K562 (cell line): ENCODE measurements at regions not wholly inside any gene's neighbourhood (a gene's known extent, or its start where the extent isn't known, plus 50 kb on each side); places are given as distances from the start of the nearest gene placed in this dataset.

Source experiments
- ATAC-seq: fragments of 200-7000 bp; cut with Tn5 transposase; 3 replicates; pipeline ENCODE4 v1.9.1; 2020; ENCODE audit warnings: moderate library complexity
- BruUV-seq: library from RNA; stranded (reverse); fragments of 400-500 nt; replicated peaks from 2 replicates; lab custom pipeline; 2021; lab: Mats Ljungman, UMichigan
- CTCF ChIA-PET: fragments of 300-600 bp; formaldehyde crosslinking; extraction: SDS; loops from one replicate; lab custom pipeline; 2021; ENCODE audit warnings: low intra/inter-chr PET ratio; lab: Yijun Ruan, JAX
- POLR2A ChIA-PET: fragments of 300-600, 350-650 bp; sonication (Branson Sonifier 250); formaldehyde crosslinking; extraction: SDS; loops from one replicate; lab custom pipeline; 2021; ENCODE audit warnings: antibody characterized with exemption, inconsistent platforms; lab: Yijun Ruan, JAX
- DNase-seq, 4 experiments: peaks; one replicate each; pipeline versions ENCODE4 v3.0.0 to v3.0.0-alpha.2; 2011 to 2018; ENCODE audit warnings: low spot score in 3 of 4, mixed read lengths in 3 of 4; ENCODE audit errors: extremely low read depth in 1 of 4
- FAIRE-seq: peaks from 2 replicates; lab custom pipeline; 2011; peaks lifted over from hg19 to GRCh38; lab: Jason Lieb, UNC
- H2AFZ ChIP-seq: 2 replicates; pipeline ENCODE4 v1.6.0; 2011; ENCODE audit warnings: low read depth, low read length, control low read depth, inconsistent platforms
- H3K27ac ChIP-seq: fragments of 200-600 bp; 3 replicates; pipeline ENCODE4 v1.8.0; 2011; ENCODE audit warnings: low read depth, mild to moderate bottlenecking, control low read depth, inconsistent platforms, low read length, moderate library complexity, mixed read lengths; ENCODE audit errors: extremely low read depth
- H3K27me3 ChIP-seq, 2 experiments: fragments of 300-600 bp in 1 of 2; 2 replicates in 1 of 2; 3 replicates in 1 of 2; pipeline versions ENCODE4 v1.6.0 to v1.8.0; 2011; ENCODE audit warnings: inconsistent platforms in 2 of 2, low read length in 2 of 2, mild to moderate bottlenecking in 1 of 2, mixed read lengths in 1 of 2, moderate library complexity in 1 of 2; ENCODE audit not compliant: control insufficient read depth in 2 of 2, insufficient read depth in 2 of 2
- H3K36me3 ChIP-seq: fragments of 300-600 bp; 3 replicates; pipeline ENCODE4 v1.8.0; 2011; ENCODE audit warnings: mild to moderate bottlenecking, low read length, inconsistent platforms; ENCODE audit not compliant: control insufficient read depth, insufficient read depth
- H3K4me1 ChIP-seq, 2 experiments: fragments of 200-600 bp in 1 of 2; replicated peaks in 1 of 2; 2 replicates in 1 of 2; 3 replicates in 1 of 2; pipeline versions ENCODE4 v1.5.1 to v1.8.0; 2011; ENCODE audit warnings: inconsistent platforms in 2 of 2, low read length in 2 of 2, mild to moderate bottlenecking in 1 of 2, mixed read lengths in 1 of 2, moderate library complexity in 1 of 2; ENCODE audit not compliant: control insufficient read depth in 2 of 2, insufficient read depth in 2 of 2
- H3K4me2 ChIP-seq: 2 replicates; pipeline ENCODE4 v1.6.1; 2011; ENCODE audit warnings: low read length, control low read depth, inconsistent platforms, mixed read lengths; ENCODE audit not compliant: insufficient read depth
- H3K4me3 ChIP-seq: fragments of 200-600 bp; sonication (generic), shearing (Covaris generic); 2 replicates; pipeline ENCODE4 v1.5.1; 2016; ENCODE audit warnings: control low read depth, inconsistent platforms
- H3K79me2 ChIP-seq: fragments of 200-600 bp; 3 replicates; pipeline ENCODE4 v1.8.0; 2011; ENCODE audit warnings: low read length, inconsistent platforms; ENCODE audit not compliant: control insufficient read depth, insufficient read depth
- H3K9ac ChIP-seq, 2 experiments: 2 replicates each; pipeline versions ENCODE4 v1.6.0 to v1.6.1; 2011; ENCODE audit warnings: low read depth in 2 of 2, low read length in 2 of 2, control low read depth in 1 of 2, inconsistent platforms in 1 of 2, mild to moderate bottlenecking in 1 of 2, mixed read lengths in 1 of 2; ENCODE audit not compliant: insufficient read depth in 1 of 2
- H3K9me1 ChIP-seq: one replicate; pipeline ENCODE4 v1.6.0; 2011; ENCODE audit warnings: inconsistent platforms, mild to moderate bottlenecking, low read length, moderate library complexity; ENCODE audit not compliant: control insufficient read depth, insufficient read depth
- H3K9me3 ChIP-seq: replicated peaks from 2 replicates; pipeline ENCODE4 v1.5.1; 2011; ENCODE audit warnings: low read depth, low read length, inconsistent platforms; ENCODE audit not compliant: control insufficient read depth, insufficient read depth
- H4K20me1 ChIP-seq: replicated peaks from 2 replicates; pipeline ENCODE4 v1.6.1; 2011; ENCODE audit warnings: low read length, inconsistent platforms, mixed read lengths; ENCODE audit not compliant: control insufficient read depth, insufficient read depth
- CHD4 ChIP-seq: fragments of 200-600 bp; sonication (generic); IDR thresholded peaks from 3 replicates; pipeline ENCODE4 v1.6.1; 2012; ENCODE audit warnings: low read depth, mild to moderate bottlenecking, mixed read lengths, low read length, inconsistent platforms; ENCODE audit not compliant: insufficient read depth, insufficient replicate concordance, poor library complexity, severe bottlenecking
- E2F3 ChIP-seq: fragments of 250-450 bp; sonication (Bioruptor Pico); IDR thresholded peaks from 2 replicates; pipeline ENCODE4 v1.4.0; 2020; ENCODE audit warnings: mild to moderate bottlenecking
- MCM2 ChIP-seq: fragments of 450-650 bp; IDR thresholded peaks from 2 replicates; pipeline ENCODE4 v1.6.1; 2017; ENCODE audit warnings: low read depth, mild to moderate bottlenecking
- MCM7 ChIP-seq, 2 experiments: fragments of 450-650 bp; IDR thresholded peaks; 2 replicates each; pipeline ENCODE4 v1.6.1; 2016 to 2018
- NCOR1 ChIP-seq: fragments of 450-650 bp; IDR thresholded peaks from 2 replicates; pipeline ENCODE4 v1.6.1; 2016; ENCODE audit warnings: mild to moderate bottlenecking, moderate library complexity
- NFXL1 ChIP-seq: fragments of 450-650 bp; formaldehyde crosslinking; IDR thresholded peaks from 2 replicates; pipeline ENCODE4 v1.4.0; 2021; ENCODE audit warnings: mild to moderate bottlenecking
- NFYB ChIP-seq: IDR thresholded peaks from 2 replicates; pipeline ENCODE4 v1.6.1; 2011; ENCODE audit warnings: mild to moderate bottlenecking, moderate library complexity; ENCODE audit not compliant: insufficient read length; ENCODE audit errors: extremely low read depth
- PHB2 ChIP-seq: fragments of 450-650 bp; IDR thresholded peaks from 2 replicates; pipeline ENCODE4 v1.6.1; 2017; ENCODE audit warnings: low read depth
- RBM17 ChIP-seq: fragments of 200-400 bp; formaldehyde crosslinking; IDR thresholded peaks from 2 replicates; pipeline ENCODE4 v1.6.1; 2017; ENCODE audit warnings: low read depth, mild to moderate bottlenecking, low read length, borderline replicate concordance
- TGIF2 ChIP-seq: sonication (generic); formaldehyde crosslinking; IDR thresholded peaks from 2 replicates; pipeline ENCODE4 v1.8.1; 2022; ENCODE audit warnings: mild to moderate bottlenecking, missing genetic modification reagents, moderate library complexity
- THAP12 ChIP-seq: fragments of 250-450 bp; sonication (Bioruptor Pico); IDR thresholded peaks from 2 replicates; pipeline ENCODE4 v1.9.0; 2021; ENCODE audit warnings: mild to moderate bottlenecking, inconsistent platforms
- ZBTB11 ChIP-seq, 3 experiments: fragments of 200-800 bp in 1 of 3; fragments of 250-450 bp in 1 of 3; fragments of 450-650 bp in 1 of 3; sonication (Bioruptor Pico) in 1 of 3; sonication (Bioruptor generic) in 1 of 3; formaldehyde crosslinking in 1 of 3; IDR thresholded peaks; 2 replicates each; pipeline versions ENCODE4 v1.6.1 to v1.8.0; 2016 to 2022; ENCODE audit warnings: mild to moderate bottlenecking in 2 of 3, missing genetic modification characterization in 2 of 3, missing compliant biosample characterization in 1 of 3, moderate library complexity in 1 of 3
- ZBTB7A ChIP-seq: IDR thresholded peaks from 2 replicates; pipeline ENCODE4 v1.6.1; 2011; ENCODE audit warnings: low read depth, mild to moderate bottlenecking, low read length, moderate library complexity, borderline replicate concordance; ENCODE audit not compliant: control insufficient read depth
- ZNF282 ChIP-seq: sonication (generic); formaldehyde crosslinking; IDR thresholded peaks from 2 replicates; pipeline ENCODE4 v1.8.1; 2023; ENCODE audit warnings: missing genetic modification reagents
- ZNF311 ChIP-seq: fragments of 250-450 bp; sonication (Bioruptor Pico); IDR thresholded peaks from 2 replicates; pipeline ENCODE4 v1.4.0; 2020; ENCODE audit warnings: mild to moderate bottlenecking, moderate library complexity
- WGBS: fragments of 100-300 bp; shearing (Covaris generic); methylation state at CpG from one replicate; pipeline ENCODE4 v1.1.6; 2016; ENCODE audit warnings: low coverage, mixed read lengths; ENCODE audit not compliant: insufficient coverage; ENCODE audit errors: missing lambda C conversion rate; 5-methylcytosine and 5-hydroxymethylcytosine counted together
- in situ Hi-C: fragments of 300-500 bp; cut with MboI; formaldehyde crosslinking; loops from 4 replicates; pipeline ENCODE4 v1.15.0; 2018; ENCODE audit warnings: inconsistent platforms, mixed read lengths
- intact Hi-C: fragments of 100-400 bp; cut with micrococcal nuclease; formaldehyde crosslinking; loops from 2 replicates; pipeline ENCODE4 v1.14.2; 2022

GRCh38 chr14:40115583-40115982 is 683.4 kb upstream of the FBXO33 start:
- in situ Hi-C loops = no loop called here
- TF ChIP-seq CHD4 (no peak), THAP12 (CRISPR knock-in tag) (no peak), NFXL1 (CRISPR knock-in tag) (no peak), MCM2 (no peak), E2F3 (CRISPR knock-in tag) (no peak), ZBTB11 (CRISPR knock-in tag; IDR thresholded peaks at IDR 0.05) (no peak), ZNF282 (CRISPR knock-in tag) (no peak), TGIF2 (CRISPR knock-in tag) (no peak), RBM17 (no peak), NFYB (no peak), NCOR1 (no peak), PHB2 (no peak), ZBTB7A (no peak), MCM7 (IDR thresholded peaks at IDR 0.05) (no peak), ZNF311 (CRISPR knock-in tag) (no peak)
- ATAC-seq = no peak
- Histone ChIP-seq H3K27me3 (no peaks in the 10 kb centered on the region), H3K79me2 (no peaks in the 10 kb centered on the region), H3K4me1 (no peaks in the 10 kb centered on the region), H3K4me3 (no peak overlapping the region), H3K36me3 (no peaks in the 10 kb centered on the region), H3K4me2 (no peak overlapping the region), H3K9me1 (no peaks in the 10 kb centered on the region), H2AFZ (no peak overlapping the region), H3K9me3 (no peaks in the 10 kb centered on the region), H4K20me1 (no peaks in the 10 kb centered on the region), H3K27ac (no peak overlapping the region), H3K9ac (no peak overlapping the region)
- intact Hi-C loops = no loop called here
- ChIA-PET POLR2A (no interaction called here), CTCF (no interaction called here)
- 0% methylated on average over 1 of the region's 1 CpG for WGBS
- DNase-seq = no peak
- no peak for FAIRE-seq
- no TSS peak for BruUV-seq
